Naive thymus-derived CD4-positive, alpha-beta T cell (primary cell): ENCODE measurements at regions not wholly inside any gene's neighbourhood (a gene's known extent, or its start where the extent isn't known, plus 50 kb on each side); places are given as distances from the start of the nearest gene placed in this dataset.

Experiments
- ATAC-seq: fragments of 150-1000 bp; cut with Tn5 transposase; 2 replicates; pipeline ENCODE4 v1.10.0; 2021; ENCODE audit warnings: mild to moderate bottlenecking, moderate library complexity
- CTCF ChIA-PET: fragments of 350-600 bp; sonication (Branson Sonifier 250); formaldehyde crosslinking; loops from one replicate; lab custom pipeline; 2021; ENCODE audit warnings: antibody characterized with exemption; lab: Charles Lee
- POLR2A ChIA-PET: fragments of 350-600 bp; sonication (Branson Sonifier 250); formaldehyde crosslinking; loops from one replicate; lab custom pipeline; 2021; ENCODE audit warnings: antibody characterized with exemption, inconsistent platforms; lab: Charles Lee
- DNase-seq, 9 donors: peaks; one replicate each; pipeline versions ENCODE4 v3.0.0 to v3.0.0-alpha.2; 2020 to 2022; ENCODE audit warnings: mixed read lengths in 1 of 9
- H3K27ac ChIP-seq: one replicate; pipeline ENCODE4 v1.7.0; 2013; ENCODE audit warnings: mild to moderate bottlenecking, low read depth, low read length, moderate library complexity
- H3K27me3 ChIP-seq, 2 donors: one replicate each; pipeline ENCODE4 v1.7.0; 2013; ENCODE audit warnings: low read length in 2 of 2, mild to moderate bottlenecking in 2 of 2, moderate library complexity in 2 of 2; ENCODE audit not compliant: control insufficient read depth in 2 of 2, insufficient read depth in 2 of 2
- H3K36me3 ChIP-seq, 3 experiments: 1 replicate in 2 of 3; 2 replicates in 1 of 3; pipeline ENCODE4 v1.7.0; 2013; ENCODE audit warnings: low read length in 3 of 3, mild to moderate bottlenecking in 3 of 3, moderate library complexity in 1 of 3; ENCODE audit not compliant: insufficient read depth in 3 of 3, control insufficient read depth in 2 of 3
- H3K4me1 ChIP-seq, 2 donors: one replicate each; pipeline ENCODE4 v1.7.0; 2013; ENCODE audit warnings: low read length in 2 of 2, mild to moderate bottlenecking in 2 of 2, moderate library complexity in 1 of 2; ENCODE audit not compliant: control insufficient read depth in 2 of 2, insufficient read depth in 2 of 2
- H3K4me3 ChIP-seq: 2 replicates; pipeline ENCODE4 v1.7.0; 2013; ENCODE audit warnings: mild to moderate bottlenecking, low read length
- H3K9me3 ChIP-seq, 3 experiments: 1 replicate in 2 of 3; 2 replicates in 1 of 3; pipeline ENCODE4 v1.7.0; 2013; ENCODE audit warnings: low read length in 3 of 3; ENCODE audit not compliant: control insufficient read depth in 2 of 3
- H3K27ac Mint-ChIP-seq, 9 donors: one replicate each; pipeline ENCODE4 v1.8.0; 2020 to 2022; ENCODE audit warnings: mixed read lengths in 9 of 9, mild to moderate bottlenecking in 8 of 9, moderate library complexity in 5 of 9, inconsistent platforms in 2 of 9
- H3K27me3 Mint-ChIP-seq, 5 donors: one replicate each; pipeline ENCODE4 v1.8.0; 2021 to 2022; ENCODE audit warnings: mixed read lengths in 5 of 5, mild to moderate bottlenecking in 1 of 5
- H3K36me3 Mint-ChIP-seq, 5 donors: one replicate each; pipeline ENCODE4 v1.8.0; 2020 to 2022; ENCODE audit warnings: mixed read lengths in 5 of 5, mild to moderate bottlenecking in 3 of 5, inconsistent platforms in 1 of 5
- H3K4me1 Mint-ChIP-seq, 7 donors: one replicate each; pipeline ENCODE4 v1.8.0; 2020 to 2022; ENCODE audit warnings: mixed read lengths in 7 of 7, mild to moderate bottlenecking in 3 of 7, inconsistent platforms in 1 of 7
- H3K4me3 Mint-ChIP-seq, 10 donors: one replicate each; pipeline ENCODE4 v1.8.0; 2020 to 2022; ENCODE audit warnings: mild to moderate bottlenecking in 10 of 10, mixed read lengths in 10 of 10, moderate library complexity in 6 of 10, inconsistent platforms in 2 of 10
- H3K9me3 Mint-ChIP-seq, 11 donors: one replicate each; pipeline ENCODE4 v1.8.0; 2020 to 2022; ENCODE audit warnings: mixed read lengths in 11 of 11, mild to moderate bottlenecking in 4 of 11, inconsistent platforms in 1 of 11, moderate library complexity in 1 of 11
- intact Hi-C, 2 donors: fragments of 100-400 bp; cut with micrococcal nuclease; formaldehyde crosslinking; loops; one replicate each; pipeline ENCODE4 v1.15.1; 2023

- Mint-ChIP-seq H3K36me3 (no peaks in the 10 kb centered on the region), H3K4me1 (no peaks in the 10 kb centered on the region), H3K4me3 (no peak overlapping the region), H3K9me3 (peaks cover 0 to 4% (median 0%) of the 10 kb centered on the region in 11 donors), H3K27ac (no peak overlapping the region), H3K27me3 (no peaks in the 10 kb centered on the region)
- Histone ChIP-seq H3K4me3 (no peak overlapping the region), H3K27ac (no peak overlapping the region), H3K27me3 (no peaks in the 10 kb centered on the region), H3K9me3 (no peaks in the 10 kb centered on the region), H3K4me1 (no peaks in the 10 kb centered on the region), H3K36me3 (no peaks in the 10 kb centered on the region)
- ATAC-seq (no peak), DNase-seq (no peak)
- POLR2A ChIA-PET, result no interaction called here
- CTCF ChIA-PET, result no interaction called here
- intact Hi-C loops, result no loop called here
Observed at GRCh38 chr2:153420394-153420793, 58.2 kb downstream of the RPRM start.

- no peaks in the 10 kb centered on the region for H3K27me3 ChIP-seq
- ATAC-seq (no peak), DNase-seq (no peak)
- Mint-ChIP-seq H3K4me1 (no peaks in the 10 kb centered on the region), H3K36me3 (no peaks in the 10 kb centered on the region), H3K27ac (no peak overlapping the region), H3K9me3 (peaks cover 0 to 4% (median 0%) of the 10 kb centered on the region in 11 donors), H3K4me3 (no peak overlapping the region), H3K27me3 (no peaks in the 10 kb centered on the region)
- no peak overlapping the region for H3K4me3 ChIP-seq
- H3K27ac ChIP-seq, result no peak overlapping the region
- no peaks in the 10 kb centered on the region for H3K36me3 ChIP-seq
- intact Hi-C loops, result no loop called here
- ChIA-PET CTCF (no interaction called here), POLR2A (no interaction called here)
- H3K9me3 ChIP-seq, result no peaks in the 10 kb centered on the region
- no peaks in the 10 kb centered on the region for H3K4me1 ChIP-seq
Observed at GRCh38 chr2:153417077-153417476, 61.5 kb downstream of the RPRM start.

- no peak overlapping the region for H3K27ac Mint-ChIP-seq
- no peaks in the 10 kb centered on the region for H3K36me3 ChIP-seq
- H3K4me3 ChIP-seq, result no peak overlapping the region
- H3K4me1 Mint-ChIP-seq, result no peaks in the 10 kb centered on the region
- no peaks in the 10 kb centered on the region for H3K9me3 ChIP-seq
- no peak for ATAC-seq
- no peaks in the 10 kb centered on the region for H3K36me3 Mint-ChIP-seq
- H3K4me3 Mint-ChIP-seq, result no peak overlapping the region
- no peaks in the 10 kb centered on the region for H3K27me3 Mint-ChIP-seq
- intact Hi-C loops, result no loop called here
- CTCF ChIA-PET, result no interaction called here
- no peak for DNase-seq
- no peaks in the 10 kb centered on the region for H3K4me1 ChIP-seq
- POLR2A ChIA-PET, result no interaction called here
- H3K27me3 ChIP-seq, result no peaks in the 10 kb centered on the region
- H3K9me3 Mint-ChIP-seq, result peaks cover 0 to 4% (median 0%) of the 10 kb centered on the region in 11 donors
- no peak overlapping the region for H3K27ac ChIP-seq
Observed at GRCh38 chr2:153416071-153416470, 62.5 kb downstream of the RPRM start.

GRCh38 chr2:153408710-153409385, 69.7 kb downstream of the RPRM start:
- H3K4me3 ChIP-seq, result no peak overlapping the region
- peaks cover 0 to 5% (median 0%) of the 10 kb centered on the region in 11 donors for H3K9me3 Mint-ChIP-seq
- peaks cover 0 to 8% (median 0%) of the 10 kb centered on the region in 5 donors for H3K27me3 Mint-ChIP-seq
- H3K4me1 ChIP-seq, result no peaks in the 10 kb centered on the region
- ChIA-PET POLR2A (no interaction called here), CTCF (no interaction called here)
- H3K36me3 ChIP-seq, result no peaks in the 10 kb centered on the region
- DNase-seq (no peak), ATAC-seq (no peak)
- no peaks in the 10 kb centered on the region for H3K36me3 Mint-ChIP-seq
- no peaks in the 10 kb centered on the region for H3K9me3 ChIP-seq
- H3K27me3 ChIP-seq, result no peaks in the 10 kb centered on the region
- intact Hi-C loops, result no loop called here
- H3K27ac ChIP-seq, result no peak overlapping the region
- no peaks in the 10 kb centered on the region for H3K4me1 Mint-ChIP-seq
- H3K4me3 Mint-ChIP-seq, result no peak overlapping the region
- H3K27ac Mint-ChIP-seq, result no peak overlapping the region

- ATAC-seq (no peak), DNase-seq (no peak)
- Mint-ChIP-seq H3K36me3 (no peaks in the 10 kb centered on the region), H3K4me1 (no peaks in the 10 kb centered on the region), H3K27ac (no peak overlapping the region), H3K27me3 (peaks cover 0 to 8% (median 0%) of the 10 kb centered on the region in 5 donors), H3K4me3 (no peak overlapping the region), H3K9me3 (peaks cover 0 to 3% (median 0%) of the 10 kb centered on the region in 11 donors)
- no peaks in the 10 kb centered on the region for H3K27me3 ChIP-seq
- no peak overlapping the region for H3K4me3 ChIP-seq
- POLR2A ChIA-PET, result no interaction called here
- CTCF ChIA-PET, result interaction anchor here (0.6 kb wide), 1 partner anchor 15 kb away, joined by 3 read pairs; no protein-coding TSS in a partner anchor
- no peaks in the 10 kb centered on the region for H3K4me1 ChIP-seq
- no peaks in the 10 kb centered on the region for H3K9me3 ChIP-seq
- H3K36me3 ChIP-seq, result no peaks in the 10 kb centered on the region
- no peak overlapping the region for H3K27ac ChIP-seq
- intact Hi-C loops, result no loop called here
Observed at GRCh38 chr2:153405196-153405595, 73.4 kb downstream of the RPRM start.

- Histone ChIP-seq H3K4me1 (no peaks in the 10 kb centered on the region), H3K9me3 (no peaks in the 10 kb centered on the region), H3K27ac (no peak overlapping the region), H3K27me3 (no peaks in the 10 kb centered on the region), H3K36me3 (no peaks in the 10 kb centered on the region), H3K4me3 (no peak overlapping the region)
- H3K27ac Mint-ChIP-seq, result no peak overlapping the region
- no peaks in the 10 kb centered on the region for H3K4me1 Mint-ChIP-seq
- H3K36me3 Mint-ChIP-seq, result no peaks in the 10 kb centered on the region
- ChIA-PET CTCF (interaction anchor here (0.6 kb wide), 1 partner anchor 14 kb away, joined by 3 read pairs; no protein-coding TSS in a partner anchor), POLR2A (no interaction called here)
- intact Hi-C loops, result no loop called here
- H3K27me3 Mint-ChIP-seq, result peaks cover 0 to 8% (median 0%) of the 10 kb centered on the region in 5 donors
- H3K9me3 Mint-ChIP-seq, result peaks cover 0 to 3% (median 0%) of the 10 kb centered on the region in 11 donors
- ATAC-seq (no peak), DNase-seq (no peak)
- no peak overlapping the region for H3K4me3 Mint-ChIP-seq
Observed at GRCh38 chr2:153404792-153405191, 73.8 kb downstream of the RPRM start.

GRCh38 chr2:153403940-153404339, 74.6 kb downstream of the RPRM start:
- DNase-seq (no peak), ATAC-seq (no peak)
- Histone ChIP-seq H3K27ac (no peak overlapping the region), H3K36me3 (no peaks in the 10 kb centered on the region), H3K27me3 (no peaks in the 10 kb centered on the region), H3K4me1 (no peaks in the 10 kb centered on the region), H3K9me3 (no peaks in the 10 kb centered on the region), H3K4me3 (no peak overlapping the region)
- Mint-ChIP-seq H3K4me3 (no peak overlapping the region), H3K4me1 (no peaks in the 10 kb centered on the region), H3K27me3 (peaks cover 0 to 8% (median 0%) of the 10 kb centered on the region in 5 donors), H3K27ac (no peak overlapping the region), H3K9me3 (peaks cover 0 to 4% (median 0%) of the 10 kb centered on the region in 11 donors), H3K36me3 (no peaks in the 10 kb centered on the region)
- ChIA-PET CTCF (no interaction called here), POLR2A (no interaction called here)
- intact Hi-C loops, result no loop called here
